GM12878 (cell line): ENCODE measurements at regions not wholly inside any gene's neighbourhood (a gene's known extent, or its start where the extent isn't known, plus 50 kb on each side); places are given as distances from the start of the nearest gene placed in this dataset.

Experiments
- ATAC-seq: fragments of 200-7000 bp; cut with Tn5 transposase; 3 replicates; pipeline ENCODE4 v1.9.1; 2020; ENCODE audit warnings: mild to moderate bottlenecking, moderate library complexity
- BruUV-seq: library from RNA; stranded (reverse); fragments of 400-500 nt; replicated peaks from 2 replicates; lab custom pipeline; 2021; lab: Mats Ljungman, UMichigan
- CTCF ChIA-PET: fragments of 300-600 bp; sonication (Branson Sonifier 250); formaldehyde crosslinking; extraction: SDS; loops from one replicate; lab custom pipeline; 2021; ENCODE audit warnings: inconsistent platforms; lab: Yijun Ruan, JAX
- POLR2A ChIA-PET: fragments of 350-600 bp; formaldehyde crosslinking; extraction: SDS; loops from one replicate; lab custom pipeline; 2021; ENCODE audit warnings: inconsistent platforms; lab: Charles Lee
- RAD21 ChIA-PET: fragments of 300-600 bp; sonication (Branson Sonifier 250); formaldehyde crosslinking; loops from one replicate; lab custom pipeline; 2023; ENCODE audit warnings: antibody characterized with exemption; ENCODE audit not compliant: unreplicated experiment; lab: Charles Lee
- SMC1A ChIA-PET: fragments of 300-600 bp; sonication (Branson Sonifier 250); formaldehyde crosslinking; loops from one replicate; lab custom pipeline; 2023; ENCODE audit not compliant: unreplicated experiment, uncharacterized antibody; lab: Charles Lee
- DNase-seq: peaks from one replicate; pipeline ENCODE4 v3.0.0-alpha.2; 2011; ENCODE audit warnings: low read depth, low spot score
- FAIRE-seq: peaks from 3 replicates; lab custom pipeline; 2011; peaks lifted over from hg19 to GRCh38; lab: Jason Lieb, UNC
- H2AFZ ChIP-seq: 2 replicates; pipeline ENCODE4 v1.6.0; 2011; ENCODE audit warnings: low read depth, low read length, control low read depth; ENCODE audit not compliant: control insufficient read depth
- H3K27ac ChIP-seq: 2 replicates; pipeline ENCODE4 v1.5.1; 2011; ENCODE audit warnings: control low read depth; ENCODE audit not compliant: control insufficient read depth, insufficient read depth
- H3K27me3 ChIP-seq, 2 experiments: replicated peaks in 1 of 2; 2 replicates each; pipeline versions ENCODE4 v1.6.0 to v1.6.1; 2011; ENCODE audit warnings: low read length in 1 of 2; ENCODE audit not compliant: control insufficient read depth in 2 of 2, insufficient read depth in 2 of 2
- H3K36me3 ChIP-seq, 2 experiments: 2 replicates each; pipeline ENCODE4 v1.5.1; 2011; ENCODE audit warnings: low read length in 1 of 2; ENCODE audit not compliant: control insufficient read depth in 2 of 2, insufficient read depth in 2 of 2
- H3K4me1 ChIP-seq: 2 replicates; pipeline ENCODE4 v1.6.1; 2011; ENCODE audit warnings: mild to moderate bottlenecking, low read length, moderate library complexity, mixed read lengths; ENCODE audit not compliant: control insufficient read depth, insufficient read depth
- H3K4me2 ChIP-seq: 2 replicates; pipeline ENCODE4 v1.6.0; 2011; ENCODE audit warnings: control low read depth; ENCODE audit not compliant: control insufficient read depth, insufficient read depth
- H3K4me3 ChIP-seq: fragments of 200-600 bp; sonication (generic); 2 replicates; pipeline ENCODE4 v1.5.1; 2016
- H3K79me2 ChIP-seq: 2 replicates; pipeline ENCODE4 v1.6.0; 2011; ENCODE audit warnings: low read length; ENCODE audit not compliant: control insufficient read depth, insufficient read depth
- H3K9ac ChIP-seq: 2 replicates; pipeline ENCODE4 v1.8.0; 2011; ENCODE audit warnings: low read length, control low read depth, mixed read lengths; ENCODE audit not compliant: control insufficient read depth, insufficient read depth
- H3K9me3 ChIP-seq: replicated peaks from 3 replicates; pipeline ENCODE4 v1.5.1; 2011; ENCODE audit warnings: mild to moderate bottlenecking, low read length; ENCODE audit not compliant: control insufficient read depth, insufficient read depth
- H4K20me1 ChIP-seq: 2 replicates; pipeline ENCODE4 v1.6.0; 2011; ENCODE audit not compliant: control insufficient read depth, insufficient read depth
- BCLAF1 ChIP-seq: fragments of 450-650 bp; IDR thresholded peaks from 2 replicates; pipeline ENCODE4 v1.6.1; 2017; ENCODE audit warnings: antibody characterized with exemption, mild to moderate bottlenecking, moderate library complexity
- EED ChIP-seq: sonication (generic); IDR thresholded peaks from 2 replicates; pipeline ENCODE4 v1.6.1; 2016; ENCODE audit warnings: antibody characterized with exemption, low read depth
- FOS ChIP-seq: IDR thresholded peaks from 3 replicates; pipeline ENCODE4 v1.6.1; 2011; ENCODE audit warnings: borderline replicate concordance; ENCODE audit not compliant: insufficient read length; ENCODE audit errors: extremely low read depth
- IRF5 ChIP-seq: fragments of 450-650 bp; IDR thresholded peaks from 2 replicates; pipeline ENCODE4 v1.6.1; 2017; ENCODE audit warnings: borderline replicate concordance
- PAX5 ChIP-seq: IDR thresholded peaks from 2 replicates; pipeline ENCODE4 v1.6.1; 2011; ENCODE audit warnings: low read depth, low read length, borderline replicate concordance
- RAD21 ChIP-seq: IDR thresholded peaks from 2 replicates; pipeline ENCODE4 v1.6.1; 2011; ENCODE audit warnings: mild to moderate bottlenecking, low read depth, low read length, moderate library complexity; ENCODE audit not compliant: insufficient read depth
- RELA ChIP-seq: fragments of 450-650 bp; IDR thresholded peaks from 2 replicates; pipeline ENCODE4 v1.8.0; 2014; ENCODE audit warnings: borderline replicate concordance; ENCODE audit not compliant: partially characterized antibody
- REST ChIP-seq: IDR thresholded peaks from 2 replicates; pipeline ENCODE4 v1.6.1; 2012; ENCODE audit warnings: mild to moderate bottlenecking, low read depth, low read length
- SMAD1 ChIP-seq: fragments of 450-650 bp; IDR thresholded peaks from 2 replicates; pipeline ENCODE4 v1.6.1; 2018; ENCODE audit warnings: mild to moderate bottlenecking, low read depth; ENCODE audit not compliant: partially characterized antibody
- SMC3 ChIP-seq: IDR thresholded peaks from 2 replicates; pipeline ENCODE4 v1.6.1; 2011; ENCODE audit warnings: low read length, improper control_type of control experiment, borderline replicate concordance
- ZNF207 ChIP-seq: fragments of 450-650 bp; IDR thresholded peaks from 2 replicates; pipeline ENCODE4 v1.6.1; 2014; ENCODE audit warnings: antibody characterized with exemption, mild to moderate bottlenecking, borderline replicate concordance
- WGBS: methylation state at CpG from one replicate; pipeline ENCODE4 v1.1.6; 2016; ENCODE audit warnings: low lambda C conversion rate; ENCODE audit not compliant: insufficient replicate concordance, insufficient coverage; ENCODE audit errors: missing lambda C conversion rate; 5-methylcytosine and 5-hydroxymethylcytosine counted together
- in situ Hi-C: fragments of 300-500 bp; cut with MboI; formaldehyde crosslinking; loops from 9 replicates; pipeline ENCODE4 v1.14.3; 2018; ENCODE audit warnings: mixed read lengths
- intact Hi-C: fragments of 100-400 bp; cut with micrococcal nuclease; formaldehyde crosslinking; loops from one replicate; pipeline ENCODE4 v1.14.2; 2022; ENCODE audit not compliant: unreplicated experiment
- TF ChIP-seq, protein P1 (sequence below): IDR thresholded peaks from 2 replicates; pipeline ENCODE4 v1.6.1; 2012; ENCODE audit warnings: low read depth, low read length, improper control_type of control experiment
- TF ChIP-seq, protein P2 (sequence below), 3 experiments: IDR thresholded peaks in 2 of 3; conservative IDR thresholded peaks in 1 of 3; 2 replicates each; pipeline ENCODE4 v1.5.1; 2011; ENCODE audit warnings: low read depth in 3 of 3, low read length in 3 of 3, mild to moderate bottlenecking in 3 of 3, control low read depth in 2 of 3, moderate library complexity in 2 of 3, inconsistent platforms in 1 of 3, mixed read lengths in 1 of 3; ENCODE audit not compliant: control insufficient read depth in 2 of 3, insufficient read depth in 1 of 3; ENCODE audit errors: extremely low read depth in 1 of 3

DNA sequence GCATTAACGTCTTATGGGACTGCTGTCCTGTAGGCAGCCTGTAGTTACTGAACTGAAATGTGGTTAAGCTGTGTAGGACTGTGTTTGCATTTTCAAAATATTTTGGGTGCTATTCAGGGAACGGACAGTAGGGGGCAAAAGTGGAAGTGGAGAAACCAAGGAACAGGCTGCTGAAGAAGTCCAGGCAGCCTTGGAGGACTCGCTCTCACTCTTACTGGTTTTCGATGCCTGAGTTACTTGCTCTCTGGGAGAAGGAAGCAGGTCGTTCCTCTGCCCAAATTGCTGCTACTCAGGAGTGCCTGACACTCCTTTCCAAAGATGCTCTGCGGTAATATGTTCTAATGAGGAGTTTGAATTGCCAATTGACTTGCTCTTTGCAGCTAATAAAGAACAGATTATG, 64.5 kb upstream of the RBFOX1 start:
- Histone ChIP-seq H3K27me3 (no peaks in the 10 kb centered on the region), H3K27ac (no peak overlapping the region), H2AFZ (no peak overlapping the region), H3K36me3 (no peaks in the 10 kb centered on the region), H4K20me1 (no peaks in the 10 kb centered on the region), H3K4me2 (no peak overlapping the region), H3K9ac (no peak overlapping the region), H3K9me3 (no peaks in the 10 kb centered on the region), H3K4me1 (no peaks in the 10 kb centered on the region), H3K4me3 (no peak overlapping the region), H3K79me2 (no peaks in the 10 kb centered on the region)
- 13% methylated on average over 6 of the region's 6 CpGs for WGBS
- in situ Hi-C loops, result no loop called here
- POLR2A ChIA-PET, result interaction anchor here (0.6 kb wide), 1 partner anchor 85 kb away, joined by 3 read pairs; no protein-coding TSS in a partner anchor
- ATAC-seq (no peak), FAIRE-seq (no peak), DNase-seq (no peak)
- CTCF ChIA-PET, result interaction anchor here (0.6 to 0.7 kb wide), 4 partner anchors 11 to 586 kb away, joined by 3 to 4 read pairs (median 3); no protein-coding TSS in a partner anchor
- SMC1A ChIA-PET, result no interaction called here
- RAD21 ChIA-PET, result no interaction called here
- intact Hi-C loops, result no loop called here
- no TSS peak for BruUV-seq
- TF ChIP-seq ZNF207 (no peak), SMC3 (0 out of 2 replicates have a peak, but pooled peaks have one; percentile 18), EED (no peak), IRF5 (no peak), BCLAF1 (no peak), SMAD1 (no peak), PAX5 (no peak), RELA (no peak), RAD21 (peak; percentile 21; the same call in 1 of the 2 replicates), FOS (no peak), REST (no peak)
- TF ChIP-seq, protein P1, sequence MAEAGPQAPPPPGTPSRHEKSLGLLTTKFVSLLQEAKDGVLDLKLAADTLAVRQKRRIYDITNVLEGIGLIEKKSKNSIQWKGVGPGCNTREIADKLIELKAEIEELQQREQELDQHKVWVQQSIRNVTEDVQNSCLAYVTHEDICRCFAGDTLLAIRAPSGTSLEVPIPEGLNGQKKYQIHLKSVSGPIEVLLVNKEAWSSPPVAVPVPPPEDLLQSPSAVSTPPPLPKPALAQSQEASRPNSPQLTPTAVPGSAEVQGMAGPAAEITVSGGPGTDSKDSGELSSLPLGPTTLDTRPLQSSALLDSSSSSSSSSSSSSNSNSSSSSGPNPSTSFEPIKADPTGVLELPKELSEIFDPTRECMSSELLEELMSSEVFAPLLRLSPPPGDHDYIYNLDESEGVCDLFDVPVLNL, result no peak
- TF ChIP-seq, protein P2, sequence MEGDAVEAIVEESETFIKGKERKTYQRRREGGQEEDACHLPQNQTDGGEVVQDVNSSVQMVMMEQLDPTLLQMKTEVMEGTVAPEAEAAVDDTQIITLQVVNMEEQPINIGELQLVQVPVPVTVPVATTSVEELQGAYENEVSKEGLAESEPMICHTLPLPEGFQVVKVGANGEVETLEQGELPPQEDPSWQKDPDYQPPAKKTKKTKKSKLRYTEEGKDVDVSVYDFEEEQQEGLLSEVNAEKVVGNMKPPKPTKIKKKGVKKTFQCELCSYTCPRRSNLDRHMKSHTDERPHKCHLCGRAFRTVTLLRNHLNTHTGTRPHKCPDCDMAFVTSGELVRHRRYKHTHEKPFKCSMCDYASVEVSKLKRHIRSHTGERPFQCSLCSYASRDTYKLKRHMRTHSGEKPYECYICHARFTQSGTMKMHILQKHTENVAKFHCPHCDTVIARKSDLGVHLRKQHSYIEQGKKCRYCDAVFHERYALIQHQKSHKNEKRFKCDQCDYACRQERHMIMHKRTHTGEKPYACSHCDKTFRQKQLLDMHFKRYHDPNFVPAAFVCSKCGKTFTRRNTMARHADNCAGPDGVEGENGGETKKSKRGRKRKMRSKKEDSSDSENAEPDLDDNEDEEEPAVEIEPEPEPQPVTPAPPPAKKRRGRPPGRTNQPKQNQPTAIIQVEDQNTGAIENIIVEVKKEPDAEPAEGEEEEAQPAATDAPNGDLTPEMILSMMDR (IDR thresholded peaks at IDR 0.05 in 2 of 3, conservative IDR thresholded peaks at IDR 0.05 in 1 of 3; ENCODE audit: control insufficient read depth in 2 of 3, extremely low read depth in 1 of 3, insufficient read depth in 1 of 3, low read depth in 3 of 3, low read length in 3 of 3), result peak; percentile 25 to 52 (median 32); a peak in 4 of 6 replicates
